CD14-positive monocyte (primary cell): ENCODE measurements at regions not wholly inside any gene's neighbourhood (a gene's known extent, or its start where the extent isn't known, plus 50 kb on each side); places are given as distances from the start of the nearest gene placed in this dataset.
A peak's percentile ranks its signal among the peaks of the same experiment; 100 is the strongest.

ENCODE experiments used
- DNase-seq, 3 donors: peaks; one replicate each; pipeline ENCODE4 v3.0.0-alpha.2; 2011 to 2022
- H2AFZ ChIP-seq: 2 replicates; pipeline ENCODE4 v1.6.0; 2012; ENCODE audit warnings: mild to moderate bottlenecking, low read depth, low read length, inconsistent platforms; ENCODE audit not compliant: insufficient read depth, poor library complexity, severe bottlenecking
- H3K27ac ChIP-seq, 2 donors: 1 replicate in 1 of 2; 2 replicates in 1 of 2; pipeline ENCODE4 v1.5.1; 2012 to 2013; ENCODE audit warnings: low read length in 2 of 2, control low read depth in 1 of 2, inconsistent platforms in 1 of 2, low read depth in 1 of 2, mild to moderate bottlenecking in 1 of 2
- H3K27me3 ChIP-seq, 2 donors: one replicate each; pipeline versions ENCODE4 v1.6.0 to v1.6.1; 2011 to 2013; ENCODE audit warnings: low read length in 2 of 2; ENCODE audit not compliant: control insufficient read depth in 2 of 2, insufficient read depth in 2 of 2
- H3K36me3 ChIP-seq, 2 donors: replicated peaks in 1 of 2; 1 replicate in 1 of 2; 2 replicates in 1 of 2; pipeline versions ENCODE4 v1.5.1 to v1.6.1; 2012 to 2013; ENCODE audit warnings: low read length in 2 of 2, control low read depth in 1 of 2, inconsistent platforms in 1 of 2, mild to moderate bottlenecking in 1 of 2; ENCODE audit not compliant: insufficient read depth in 2 of 2, control insufficient read depth in 1 of 2
- H3K4me1 ChIP-seq, 2 donors: 1 replicate in 1 of 2; 2 replicates in 1 of 2; pipeline versions ENCODE4 v1.5.1 to v1.6.1; 2012 to 2013; ENCODE audit warnings: low read length in 2 of 2, control low read depth in 1 of 2, inconsistent platforms in 1 of 2, mild to moderate bottlenecking in 1 of 2, moderate library complexity in 1 of 2; ENCODE audit not compliant: insufficient read depth in 2 of 2, control insufficient read depth in 1 of 2
- H3K4me2 ChIP-seq: replicated peaks from 2 replicates; pipeline ENCODE3; 2012; ENCODE audit warnings: low read length, moderate library complexity, mild to moderate bottlenecking; ENCODE audit not compliant: poor library complexity, severe bottlenecking; ENCODE audit errors: extremely low read depth
- H3K4me3 ChIP-seq, 3 experiments: fragments of 200-600 bp in 1 of 3; sonication (generic) in 1 of 3; replicated peaks in 1 of 3; 1 replicate in 2 of 3; 2 replicates in 1 of 3; pipeline ENCODE4 v1.5.1; 2011 to 2013; ENCODE audit warnings: low read length in 3 of 3, mild to moderate bottlenecking in 3 of 3, control low read depth in 2 of 3, low read depth in 2 of 3, inconsistent platforms in 1 of 3, moderate library complexity in 1 of 3
- H3K79me2 ChIP-seq: 2 replicates; pipeline ENCODE4 v1.6.0; 2012; ENCODE audit warnings: mild to moderate bottlenecking, control low read depth, inconsistent platforms, low read length, moderate library complexity; ENCODE audit not compliant: insufficient read depth
- H3K9ac ChIP-seq: 2 replicates; pipeline ENCODE4 v1.6.0; 2017; ENCODE audit warnings: low read length, mild to moderate bottlenecking; ENCODE audit not compliant: insufficient read depth, poor library complexity, severe bottlenecking
- H3K9me3 ChIP-seq, 2 donors: replicated peaks in 1 of 2; 1 replicate in 1 of 2; 2 replicates in 1 of 2; pipeline versions ENCODE4 v1.5.1 to v1.6.1; 2012 to 2013; ENCODE audit warnings: low read length in 2 of 2, control low read depth in 1 of 2; ENCODE audit not compliant: control insufficient read depth in 1 of 2, insufficient read depth in 1 of 2
- H4K20me1 ChIP-seq: 2 replicates; pipeline ENCODE4 v1.6.0; 2012; ENCODE audit warnings: mild to moderate bottlenecking, low read length, control low read depth, moderate library complexity; ENCODE audit not compliant: insufficient read depth
- H3K27ac Mint-ChIP-seq, 7 donors: one replicate each; pipeline ENCODE4 v1.8.0; 2020; ENCODE audit warnings: mild to moderate bottlenecking in 7 of 7, mixed read lengths in 7 of 7, moderate library complexity in 6 of 7, inconsistent platforms in 2 of 7
- H3K27me3 Mint-ChIP-seq, 3 donors: one replicate each; pipeline ENCODE4 v1.8.0; 2021 to 2022; ENCODE audit warnings: low read depth in 3 of 3, mild to moderate bottlenecking in 3 of 3, mixed read lengths in 3 of 3, moderate library complexity in 3 of 3, inconsistent platforms in 1 of 3
- H3K36me3 Mint-ChIP-seq, 2 donors: one replicate each; pipeline ENCODE4 v1.8.0; 2020; ENCODE audit warnings: mixed read lengths in 2 of 2, inconsistent platforms in 1 of 2, mild to moderate bottlenecking in 1 of 2
- H3K4me1 Mint-ChIP-seq: one replicate; pipeline ENCODE4 v1.8.0; 2020; ENCODE audit warnings: mild to moderate bottlenecking, mixed read lengths
- H3K4me3 Mint-ChIP-seq, 2 donors: one replicate each; pipeline ENCODE4 v1.8.0; 2020; ENCODE audit warnings: mild to moderate bottlenecking in 2 of 2, mixed read lengths in 2 of 2, moderate library complexity in 1 of 2
- H3K9me3 Mint-ChIP-seq, 7 donors: one replicate each; pipeline ENCODE4 v1.8.0; 2020 to 2022; ENCODE audit warnings: mixed read lengths in 7 of 7, mild to moderate bottlenecking in 6 of 7, moderate library complexity in 6 of 7, inconsistent platforms in 2 of 7
- CTCF ChIP-seq: fragments of 200-600 bp; IDR thresholded peaks from one replicate; pipeline ENCODE4 v1.8.0; 2022; ENCODE audit warnings: antibody characterized with exemption, mild to moderate bottlenecking
- WGBS: methylation state at CpG from one replicate; pipeline ENCODE4 v1.1.5; 2013; ENCODE audit warnings: missing lambda C conversion rate; ENCODE audit not compliant: insufficient coverage; 5-methylcytosine and 5-hydroxymethylcytosine counted together
- intact Hi-C, 2 donors: fragments of 100-400 bp; cut with micrococcal nuclease; formaldehyde crosslinking; loops; one replicate each; pipeline versions ENCODE4 v1.15.0 to v1.15.1; 2023

- H3K4me2 ChIP-seq, result peak overlapping the region; percentile 44
- intact Hi-C loops, result loop anchor here in 1 of 2 donors (10.0 kb wide), 1 partner anchor 1223 kb away; no protein-coding TSS in a partner anchor
- peak overlapping the region; percentile 40 for H2AFZ ChIP-seq
These were observed 1037.2 kb downstream of the IGSF11 start for GRCh38 chr3:117997201-117998049.

GRCh38 chr3:117998071-117998470, 1036.6 kb downstream of the IGSF11 start:
- Mint-ChIP-seq H3K4me1 (no peaks in the 10 kb centered on the region), H3K4me3 (no peak overlapping the region), H3K27me3 (peaks cover 0 to 6% (median 5%) of the 10 kb centered on the region in 3 donors), H3K36me3 (no peaks in the 10 kb centered on the region), H3K9me3 (peaks cover 0 to 2% (median 0%) of the 10 kb centered on the region in 7 donors), H3K27ac (no peak overlapping the region)
- H4K20me1 ChIP-seq, result no peaks in the 10 kb centered on the region
- no CpG with 5 or more reads among the region's 4 CpGs for WGBS
- no peak for DNase-seq
- no peak overlapping the region for H3K27ac ChIP-seq
- no peaks in the 10 kb centered on the region for H3K36me3 ChIP-seq
- peaks cover 7 to 35% of the 10 kb centered on the region in 2 donors for H3K27me3 ChIP-seq
- no peak overlapping the region for H2AFZ ChIP-seq
- no peak for TF ChIP-seq CTCF
- H3K4me1 ChIP-seq, result peaks cover 7 to 8% of the 10 kb centered on the region in 2 donors
- intact Hi-C loops, result loop anchor here in 1 of 2 donors (10.0 kb wide), 1 partner anchor 1223 kb away; no protein-coding TSS in a partner anchor
- no peaks in the 10 kb centered on the region for H3K79me2 ChIP-seq
- H3K4me3 ChIP-seq, result no peak overlapping the region
- no peak overlapping the region for H3K4me2 ChIP-seq
- H3K9ac ChIP-seq, result no peak overlapping the region
- peaks cover 0 to 3% of the 10 kb centered on the region in 2 donors for H3K9me3 ChIP-seq

More at GRCh38 chr3:117997201-117998049, 1037.2 kb downstream of the IGSF11 start:
- Mint-ChIP-seq H3K4me3 (no peak overlapping the region), H3K36me3 (no peaks in the 10 kb centered on the region), H3K27ac (no peak overlapping the region), H3K27me3 (peaks cover 0 to 6% (median 5%) of the 10 kb centered on the region in 3 donors), H3K4me1 (no peaks in the 10 kb centered on the region), H3K9me3 (peaks cover 0 to 6% (median 0%) of the 10 kb centered on the region in 7 donors)
- H4K20me1 ChIP-seq, result no peaks in the 10 kb centered on the region
- peak; percentile 12 to 37 (median 29) for DNase-seq
- no peaks in the 10 kb centered on the region for H3K79me2 ChIP-seq
- H3K4me1 ChIP-seq, result peaks cover 7 to 8% of the 10 kb centered on the region in 2 donors
- peaks cover 0 to 3% of the 10 kb centered on the region in 2 donors for H3K9me3 ChIP-seq
- peaks cover 7 to 35% of the 10 kb centered on the region in 2 donors for H3K27me3 ChIP-seq
- no peaks in the 10 kb centered on the region for H3K36me3 ChIP-seq
- H3K9ac ChIP-seq, result no peak overlapping the region
- H3K4me3 ChIP-seq, result no peak overlapping the region
- peak; percentile 81 for TF ChIP-seq CTCF
- no peak overlapping the region for H3K27ac ChIP-seq
- WGBS, result 4% methylated on average over 48 of the region's 48 CpGs
